PC-9 (cell line): ENCODE measurements at regions not wholly inside any gene's neighbourhood (a gene's known extent, or its start where the extent isn't known, plus 50 kb on each side); places are given as distances from the start of the nearest gene placed in this dataset.

Experiments
- CTCF ChIP-seq: fragments of 200-600 bp; sonication (generic); conservative IDR thresholded peaks from 2 replicates; pipeline ENCODE4 v1.6.1; 2017; ENCODE audit warnings: mixed run types, antibody characterized with exemption, mild to moderate bottlenecking, moderate library complexity
- EZH2 ChIP-seq: fragments of 200-600 bp; sonication (generic); IDR thresholded peaks from 2 replicates; pipeline ENCODE4 v1.8.0; 2017; ENCODE audit warnings: antibody characterized with exemption, low read depth

- TF ChIP-seq CTCF (no peak), EZH2 (no peak)
Measured at GRCh38 chr2:76039505-76039904, 328.8 kb upstream of the GCFC2 start.
